Ascending aorta (tissue), 2 donors: ENCODE measurements at regions not wholly inside any gene's neighbourhood (a gene's known extent, or its start where the extent isn't known, plus 50 kb on each side); places are given as distances from the start of the nearest gene placed in this dataset.

Source experiments
- DNase-seq, 2 donors: peaks; one replicate each; pipeline ENCODE4 v3.0.0-alpha.2; 2019; ENCODE audit warnings: low spot score in 2 of 2
- H3K27ac ChIP-seq, 2 donors: fragments of 200-600 bp; sonication (generic); one replicate each; pipeline ENCODE4 v1.5.1; 2016 to 2017; ENCODE audit warnings: mild to moderate bottlenecking in 1 of 2
- H3K27me3 ChIP-seq: fragments of 200-600 bp; sonication (generic); one replicate; pipeline ENCODE4 v1.5.1; 2017
- H3K36me3 ChIP-seq, 2 donors: fragments of 200-600 bp; sonication (generic); one replicate each; pipeline ENCODE4 v1.5.1; 2016
- H3K4me1 ChIP-seq, 2 donors: fragments of 200-600 bp; sonication (generic); one replicate each; pipeline ENCODE4 v1.5.1; 2016 to 2017; ENCODE audit warnings: mild to moderate bottlenecking in 1 of 2
- H3K4me3 ChIP-seq, 2 donors: fragments of 200-600 bp; sonication (generic); one replicate each; pipeline ENCODE4 v1.5.1; 2016 to 2017; ENCODE audit warnings: mild to moderate bottlenecking in 1 of 2
- H3K9me3 ChIP-seq, 2 donors: fragments of 200-600 bp; sonication (generic); one replicate each; pipeline ENCODE4 v1.5.1; 2016
- CTCF ChIP-seq, 3 experiments: fragments of 200-600 bp in 2 of 3; fragments of 450-650 bp in 1 of 3; sonication (generic) in 2 of 3; IDR thresholded peaks; one replicate each; pipeline ENCODE4 v1.5.1; 2016 to 2019; ENCODE audit warnings: antibody characterized with exemption in 3 of 3, mild to moderate bottlenecking in 1 of 3, moderate library complexity in 1 of 3
- intact Hi-C: fragments of 100-400 bp; cut with DNase I; formaldehyde crosslinking; loops from one replicate; pipeline ENCODE4 v1.15.1; 2023

- Histone ChIP-seq H3K27ac (no peak overlapping the region), H3K4me3 (no peak overlapping the region), H3K9me3 (no peaks in the 10 kb centered on the region), H3K4me1 (no peaks in the 10 kb centered on the region), H3K36me3 (no peaks in the 10 kb centered on the region), H3K27me3 (no peaks in the 10 kb centered on the region)
- intact Hi-C loops = no loop called here
- no peak for DNase-seq
- TF ChIP-seq CTCF (IDR thresholded peaks at IDR 0.05) = no peak
These were observed 455.8 kb downstream of the TMEM135 start for GRCh38 chr11:87493516-87493915.

GRCh38 chr11:87491381-87491780 lies 453.6 kb downstream of the TMEM135 start:
- no peaks in the 10 kb centered on the region for H3K27me3 ChIP-seq
- intact Hi-C loops = no loop called here

GRCh38 chr11:87490671-87491070 lies 452.9 kb downstream of the TMEM135 start:
- Histone ChIP-seq H3K9me3 (no peaks in the 10 kb centered on the region), H3K4me1 (no peaks in the 10 kb centered on the region), H3K27me3 (no peaks in the 10 kb centered on the region), H3K36me3 (no peaks in the 10 kb centered on the region), H3K27ac (no peak overlapping the region), H3K4me3 (no peak overlapping the region)
- TF ChIP-seq CTCF (IDR thresholded peaks at IDR 0.05) = no peak
- intact Hi-C loops = no loop called here
- DNase-seq = no peak

More at GRCh38 chr11:87491381-87491780, 453.6 kb downstream of the TMEM135 start:
- Histone ChIP-seq H3K9me3 (no peaks in the 10 kb centered on the region), H3K27ac (no peak overlapping the region), H3K4me3 (no peak overlapping the region), H3K4me1 (no peaks in the 10 kb centered on the region), H3K36me3 (no peaks in the 10 kb centered on the region)
- DNase-seq = no peak
- no peak for TF ChIP-seq CTCF (IDR thresholded peaks at IDR 0.05)

GRCh38 chr11:87484566-87484965 lies 446.8 kb downstream of the TMEM135 start:
- no peak for TF ChIP-seq CTCF (IDR thresholded peaks at IDR 0.05)
- H3K36me3 ChIP-seq = no peaks in the 10 kb centered on the region
- H3K4me1 ChIP-seq = no peaks in the 10 kb centered on the region
- H3K4me3 ChIP-seq = no peak overlapping the region
- H3K9me3 ChIP-seq = no peaks in the 10 kb centered on the region
- no peaks in the 10 kb centered on the region for H3K27me3 ChIP-seq
- intact Hi-C loops = no loop called here
- no peak overlapping the region for H3K27ac ChIP-seq
- no peak for DNase-seq

- Histone ChIP-seq H3K9me3 (no peaks in the 10 kb centered on the region), H3K4me1 (no peaks in the 10 kb centered on the region), H3K27me3 (no peaks in the 10 kb centered on the region), H3K27ac (no peak overlapping the region), H3K4me3 (no peak overlapping the region), H3K36me3 (no peaks in the 10 kb centered on the region)
- no peak for DNase-seq
- no peak for TF ChIP-seq CTCF (IDR thresholded peaks at IDR 0.05)
- intact Hi-C loops = no loop called here
These were observed 439.6 kb downstream of the TMEM135 start for GRCh38 chr11:87477321-87477720.

- Histone ChIP-seq H3K27ac (no peak overlapping the region), H3K4me3 (no peak overlapping the region), H3K36me3 (no peaks in the 10 kb centered on the region), H3K9me3 (no peaks in the 10 kb centered on the region), H3K27me3 (no peaks in the 10 kb centered on the region), H3K4me1 (no peaks in the 10 kb centered on the region)
- TF ChIP-seq CTCF (IDR thresholded peaks at IDR 0.05) = no peak
- intact Hi-C loops = no loop called here
- no peak for DNase-seq
These were observed 435.4 kb downstream of the TMEM135 start for GRCh38 chr11:87473174-87473573.
